ENCODE measurements at regions not wholly inside any gene's neighbourhood (a gene's known extent, or its start where the extent isn't known, plus 50 kb on each side); places are given as distances from the start of the nearest gene placed in this dataset.

GRCh38 chr10:21289271-21289670 lies 236.2 kb downstream of the SKIDA1 start:
- Histone ChIP-seq H3K4me1 (ENCODE audit: control insufficient read depth in 2 of 2, insufficient read depth in 1 of 2, low read depth in 1 of 2, low read length in 2 of 2) (peaks cover 8 to 13% of the 10 kb centered on the region in 2 donors), H3K4ac (ENCODE audit: low read length) (no peak overlapping the region), H2AK5ac (ENCODE audit: low read depth, low read length) (no peak overlapping the region), H3K9me3 (replicated peaks in 1 of 2; ENCODE audit: control insufficient read depth in 2 of 2, insufficient read depth in 1 of 2, low read depth in 1 of 2, low read length in 2 of 2) (peaks cover 0 to 14% of the 10 kb centered on the region in 2 donors), H3K23ac (ENCODE audit: low read depth, low read length, poor library complexity) (no peak overlapping the region), H3K27me3 (ENCODE audit: control insufficient read depth in 3 of 3, insufficient read depth in 3 of 3, low read depth in 1 of 3, low read length in 3 of 3) (no peaks in the 10 kb centered on the region), H3K4me2 (ENCODE audit: insufficient read depth, low read length, poor library complexity, severe bottlenecking) (no peak overlapping the region), H3K9ac (ENCODE audit: low read depth, low read length, poor library complexity) (no peak overlapping the region), H2BK12ac (ENCODE audit: low read length) (no peak overlapping the region), H4K8ac (ENCODE audit: low read depth, low read length) (no peak overlapping the region), H3K79me1 (ENCODE audit: low read depth, low read length) (no peaks in the 10 kb centered on the region), H2BK5ac (ENCODE audit: low read length) (no peak overlapping the region), H3K4me3 (ENCODE audit: low read length in 2 of 2) (no peak overlapping the region), H2BK120ac (ENCODE audit: low read depth, low read length) (no peak overlapping the region), H3K36me3 (replicated peaks in 1 of 2; ENCODE audit: control insufficient read depth in 2 of 2, insufficient read depth in 2 of 2, low read length in 2 of 2) (no peaks in the 10 kb centered on the region), H3K18ac (ENCODE audit: low read length) (no peak overlapping the region), H3K14ac (ENCODE audit: low read length) (no peak overlapping the region), H2BK15ac (ENCODE audit: low read length) (no peak overlapping the region), H2AFZ (ENCODE audit: low read length) (no peak overlapping the region), H4K91ac (ENCODE audit: low read depth, low read length, poor library complexity) (no peak overlapping the region), H3K27ac (replicated peaks; ENCODE audit: low read length) (no peak overlapping the region)
- no CpG with 5 or more reads among the region's 3 CpGs for WGBS, 2 donors (ENCODE audit: extremely low coverage in 2 of 2, insufficient read length in 2 of 2, insufficient replicate concordance in 1 of 2)
- DNase-seq (ENCODE audit: low spot score) = no peak

- Histone ChIP-seq H3K79me1 (ENCODE audit: low read depth, low read length) (no peaks in the 10 kb centered on the region), H3K9me3 (replicated peaks in 1 of 2; ENCODE audit: control insufficient read depth in 2 of 2, insufficient read depth in 1 of 2, low read depth in 1 of 2, low read length in 2 of 2) (peaks cover 0 to 14% of the 10 kb centered on the region in 2 donors), H2BK120ac (ENCODE audit: low read depth, low read length) (no peak overlapping the region), H3K4me1 (ENCODE audit: control insufficient read depth in 2 of 2, insufficient read depth in 1 of 2, low read depth in 1 of 2, low read length in 2 of 2) (peaks cover 10 to 12% of the 10 kb centered on the region in 2 donors), H3K18ac (ENCODE audit: low read length) (no peak overlapping the region), H3K4me2 (ENCODE audit: insufficient read depth, low read length, poor library complexity, severe bottlenecking) (no peak overlapping the region), H2BK15ac (ENCODE audit: low read length) (no peak overlapping the region), H2AFZ (ENCODE audit: low read length) (no peak overlapping the region), H3K36me3 (replicated peaks in 1 of 2; ENCODE audit: control insufficient read depth in 2 of 2, insufficient read depth in 2 of 2, low read length in 2 of 2) (no peaks in the 10 kb centered on the region), H4K91ac (ENCODE audit: low read depth, low read length, poor library complexity) (no peak overlapping the region), H4K8ac (ENCODE audit: low read depth, low read length) (no peak overlapping the region), H3K9ac (ENCODE audit: low read depth, low read length, poor library complexity) (no peak overlapping the region), H2BK12ac (ENCODE audit: low read length) (no peak overlapping the region), H2BK5ac (ENCODE audit: low read length) (no peak overlapping the region), H3K27me3 (ENCODE audit: control insufficient read depth in 3 of 3, insufficient read depth in 3 of 3, low read depth in 1 of 3, low read length in 3 of 3) (no peaks in the 10 kb centered on the region), H3K4me3 (ENCODE audit: low read length in 2 of 2) (no peak overlapping the region), H3K4ac (ENCODE audit: low read length) (no peak overlapping the region), H3K14ac (ENCODE audit: low read length) (no peak overlapping the region), H3K23ac (ENCODE audit: low read depth, low read length, poor library complexity) (no peak overlapping the region), H2AK5ac (ENCODE audit: low read depth, low read length) (no peak overlapping the region), H3K27ac (replicated peaks; ENCODE audit: low read length) (no peak overlapping the region)
- WGBS, 2 donors (ENCODE audit: extremely low coverage in 2 of 2, insufficient read length in 2 of 2, insufficient replicate concordance in 1 of 2) = no CpG with 5 or more reads among the region's 4 CpGs
- no peak for DNase-seq (ENCODE audit: low spot score)
These were observed 239.6 kb downstream of the SKIDA1 start for GRCh38 chr10:21285742-21286331.

GRCh38 chr10:21285207-21285606 lies 240.3 kb downstream of the SKIDA1 start:
- no peak overlapping the region for H2BK5ac ChIP-seq (ENCODE audit: low read length)
- no peak overlapping the region for H2BK12ac ChIP-seq (ENCODE audit: low read length)
- H2BK120ac ChIP-seq (ENCODE audit: low read depth, low read length) = no peak overlapping the region
- H3K79me1 ChIP-seq (ENCODE audit: low read depth, low read length) = no peaks in the 10 kb centered on the region
- H3K4me2 ChIP-seq (ENCODE audit: insufficient read depth, low read length, poor library complexity, severe bottlenecking) = no peak overlapping the region
- H4K91ac ChIP-seq (ENCODE audit: low read depth, low read length, poor library complexity) = no peak overlapping the region
- no peak overlapping the region for H3K4me3 ChIP-seq (ENCODE audit: low read length in 2 of 2)
- H3K9ac ChIP-seq (ENCODE audit: low read depth, low read length, poor library complexity) = no peak overlapping the region
- H2AK5ac ChIP-seq (ENCODE audit: low read depth, low read length) = no peak overlapping the region
- H3K27me3 ChIP-seq (ENCODE audit: control insufficient read depth in 3 of 3, insufficient read depth in 3 of 3, low read depth in 1 of 3, low read length in 3 of 3) = no peaks in the 10 kb centered on the region
- H3K36me3 ChIP-seq (replicated peaks in 1 of 2; ENCODE audit: control insufficient read depth in 2 of 2, insufficient read depth in 2 of 2, low read length in 2 of 2) = no peaks in the 10 kb centered on the region
- WGBS, 2 donors (ENCODE audit: extremely low coverage in 2 of 2, insufficient read length in 2 of 2, insufficient replicate concordance in 1 of 2) = no CpG with 5 or more reads among the region's 4 CpGs
- no peak overlapping the region for H4K8ac ChIP-seq (ENCODE audit: low read depth, low read length)
- peaks cover 0 to 14% of the 10 kb centered on the region in 2 donors for H3K9me3 ChIP-seq (replicated peaks in 1 of 2; ENCODE audit: control insufficient read depth in 2 of 2, insufficient read depth in 1 of 2, low read depth in 1 of 2, low read length in 2 of 2)
- no peak overlapping the region for H2AFZ ChIP-seq (ENCODE audit: low read length)
- H2BK15ac ChIP-seq (ENCODE audit: low read length) = no peak overlapping the region
- H3K23ac ChIP-seq (ENCODE audit: low read depth, low read length, poor library complexity) = no peak overlapping the region
- DNase-seq (ENCODE audit: low spot score) = no peak
- no peak overlapping the region for H3K4ac ChIP-seq (ENCODE audit: low read length)
- H3K4me1 ChIP-seq (ENCODE audit: control insufficient read depth in 2 of 2, insufficient read depth in 1 of 2, low read depth in 1 of 2, low read length in 2 of 2) = peaks cover 10 to 12% of the 10 kb centered on the region in 2 donors
- no peak overlapping the region for H3K27ac ChIP-seq (replicated peaks; ENCODE audit: low read length)
- no peak overlapping the region for H3K18ac ChIP-seq (ENCODE audit: low read length)
- no peak overlapping the region for H3K14ac ChIP-seq (ENCODE audit: low read length)

- Histone ChIP-seq H3K23ac (ENCODE audit: low read depth, low read length, poor library complexity) (no peak overlapping the region), H3K27me3 (ENCODE audit: control insufficient read depth in 3 of 3, insufficient read depth in 3 of 3, low read depth in 1 of 3, low read length in 3 of 3) (no peaks in the 10 kb centered on the region), H3K9me3 (replicated peaks in 1 of 2; ENCODE audit: control insufficient read depth in 2 of 2, insufficient read depth in 1 of 2, low read depth in 1 of 2, low read length in 2 of 2) (peaks cover 0 to 14% of the 10 kb centered on the region in 2 donors), H3K4me1 (ENCODE audit: control insufficient read depth in 2 of 2, insufficient read depth in 1 of 2, low read depth in 1 of 2, low read length in 2 of 2) (peaks cover 7 to 10% of the 10 kb centered on the region in 2 donors), H3K4me2 (ENCODE audit: insufficient read depth, low read length, poor library complexity, severe bottlenecking) (no peak overlapping the region), H2BK5ac (ENCODE audit: low read length) (no peak overlapping the region), H3K79me1 (ENCODE audit: low read depth, low read length) (no peaks in the 10 kb centered on the region), H3K18ac (ENCODE audit: low read length) (no peak overlapping the region), H2BK120ac (ENCODE audit: low read depth, low read length) (no peak overlapping the region), H2BK15ac (ENCODE audit: low read length) (no peak overlapping the region), H3K4me3 (ENCODE audit: low read length in 2 of 2) (no peak overlapping the region), H3K9ac (ENCODE audit: low read depth, low read length, poor library complexity) (no peak overlapping the region), H4K8ac (ENCODE audit: low read depth, low read length) (no peak overlapping the region), H2AK5ac (ENCODE audit: low read depth, low read length) (no peak overlapping the region), H3K27ac (replicated peaks; ENCODE audit: low read length) (no peak overlapping the region), H2BK12ac (ENCODE audit: low read length) (no peak overlapping the region), H3K14ac (ENCODE audit: low read length) (no peak overlapping the region), H4K91ac (ENCODE audit: low read depth, low read length, poor library complexity) (no peak overlapping the region), H2AFZ (ENCODE audit: low read length) (no peak overlapping the region), H3K36me3 (replicated peaks in 1 of 2; ENCODE audit: control insufficient read depth in 2 of 2, insufficient read depth in 2 of 2, low read length in 2 of 2) (no peaks in the 10 kb centered on the region), H3K4ac (ENCODE audit: low read length) (no peak overlapping the region)
- no peak for DNase-seq (ENCODE audit: low spot score)
- WGBS, 2 donors (ENCODE audit: extremely low coverage in 2 of 2, insufficient read length in 2 of 2, insufficient replicate concordance in 1 of 2) = no CpG with 5 or more reads among the region's 2 CpGs
These were observed 241.2 kb downstream of the SKIDA1 start for GRCh38 chr10:21284301-21284700.

Data from neuronal stem cell (in vitro differentiated cells).